Astrocyte (in vitro differentiated cells and primary cell): ENCODE measurements at regions not wholly inside any gene's neighbourhood (a gene's known extent, or its start where the extent isn't known, plus 50 kb on each side); places are given as distances from the start of the nearest gene placed in this dataset.

Source experiments
- CTCF ChIP-seq: IDR thresholded peaks from 2 replicates; pipeline ENCODE4 v1.5.1; 2011; ENCODE audit warnings: low read depth, mild to moderate bottlenecking, inconsistent platforms, low read length, moderate library complexity; ENCODE audit not compliant: insufficient read depth
- EZH2 ChIP-seq: IDR thresholded peaks from 2 replicates; pipeline ENCODE4 v1.6.1; 2012; ENCODE audit warnings: mild to moderate bottlenecking, low read length, inconsistent platforms; ENCODE audit not compliant: insufficient read depth

- TF ChIP-seq CTCF, result no peak
- TF ChIP-seq EZH2, result no peak
Observed at GRCh38 chr11:110921742-110922521, 209.7 kb upstream of the ARHGAP20 start.
